Transverse colon (tissue), 4 donors: ENCODE measurements at regions not wholly inside any gene's neighbourhood (a gene's known extent, or its start where the extent isn't known, plus 50 kb on each side); places are given as distances from the start of the nearest gene placed in this dataset.

ENCODE experiments used
- DNase-seq: peaks from one replicate; pipeline ENCODE4 v3.0.0-alpha.2; 2019
- H3K27ac ChIP-seq, 4 donors: fragments of 200-600 bp; sonication (generic); 2 replicates each; pipeline ENCODE4 v1.5.1; 2016 to 2018; ENCODE audit warnings: inconsistent platforms in 4 of 4
- H3K27me3 ChIP-seq: fragments of 200-600 bp; sonication (generic); 2 replicates; pipeline ENCODE4 v1.5.1; 2017; ENCODE audit warnings: inconsistent platforms
- H3K36me3 ChIP-seq, 4 donors: fragments of 200-600 bp; sonication (generic); 2 replicates each; pipeline ENCODE4 v1.5.1; 2017 to 2019; ENCODE audit warnings: inconsistent platforms in 4 of 4
- H3K4me1 ChIP-seq, 4 donors: fragments of 200-600 bp; sonication (generic); 2 replicates each; pipeline ENCODE4 v1.5.1; 2017 to 2020; ENCODE audit warnings: inconsistent platforms in 4 of 4
- H3K4me3 ChIP-seq, 4 donors: fragments of 200-600 bp; sonication (generic); 1 replicate in 1 of 4; 2 replicates in 3 of 4; pipeline versions ENCODE4 v1.5.1 to v1.6.1; 2017 to 2019; ENCODE audit warnings: inconsistent platforms in 4 of 4
- H3K9me3 ChIP-seq, 2 donors: fragments of 200-600 bp; sonication (generic); 2 replicates each; pipeline ENCODE4 v1.5.1; 2017 to 2019; ENCODE audit warnings: inconsistent platforms in 2 of 2
- EP300 ChIP-seq: sonication (generic); formaldehyde crosslinking; IDR thresholded peaks from one replicate; pipeline ENCODE4 v1.6.1; 2017; ENCODE audit warnings: antibody characterized with exemption, low read depth
- POLR2A ChIP-seq: fragments of 450-650 bp; IDR thresholded peaks from one replicate; pipeline ENCODE4 v1.6.1; 2016; ENCODE audit warnings: antibody characterized with exemption, mild to moderate bottlenecking, moderate library complexity
- POLR2AphosphoS5 ChIP-seq, 3 donors: sonication (generic); formaldehyde crosslinking; IDR thresholded peaks; one replicate each; pipeline ENCODE4 v1.6.1; 2016; ENCODE audit warnings: antibody characterized with exemption in 3 of 3
- WGBS, 2 donors: methylation state at CpG; one replicate each; pipeline ENCODE4 v1.1.5; 2018; ENCODE audit warnings: low coverage in 1 of 2; 5-methylcytosine and 5-hydroxymethylcytosine counted together
- in situ Hi-C, 4 donors: fragments of 200-750 bp; cut with MboI; loops; one replicate each; pipeline versions ENCODE4 v1.15.0 to v1.15.1; 2017; ENCODE audit warnings: low sequenced_read_pairs in 3 of 4, low pct_ligation_motif_present in 1 of 4, low pct_unique_long_range_greater_than_20kb in 1 of 4
- intact Hi-C: fragments of 100-400 bp; cut with DNase I; formaldehyde crosslinking; loops from one replicate; pipeline ENCODE4 v1.15.1; 2023; ENCODE audit warnings: low total_unique reads
- TF ChIP-seq, protein P1 (sequence below), 5 experiments: fragments of 200-600 bp in 3 of 5; fragments of 450-650 bp in 2 of 5; sonication (generic) in 3 of 5; IDR thresholded peaks; 1 replicate in 2 of 5; 2 replicates in 3 of 5; pipeline ENCODE4 v1.5.1; 2016 to 2017; ENCODE audit warnings: antibody characterized with exemption in 5 of 5, inconsistent platforms in 3 of 5, mild to moderate bottlenecking in 2 of 5, moderate library complexity in 1 of 5

DNA sequence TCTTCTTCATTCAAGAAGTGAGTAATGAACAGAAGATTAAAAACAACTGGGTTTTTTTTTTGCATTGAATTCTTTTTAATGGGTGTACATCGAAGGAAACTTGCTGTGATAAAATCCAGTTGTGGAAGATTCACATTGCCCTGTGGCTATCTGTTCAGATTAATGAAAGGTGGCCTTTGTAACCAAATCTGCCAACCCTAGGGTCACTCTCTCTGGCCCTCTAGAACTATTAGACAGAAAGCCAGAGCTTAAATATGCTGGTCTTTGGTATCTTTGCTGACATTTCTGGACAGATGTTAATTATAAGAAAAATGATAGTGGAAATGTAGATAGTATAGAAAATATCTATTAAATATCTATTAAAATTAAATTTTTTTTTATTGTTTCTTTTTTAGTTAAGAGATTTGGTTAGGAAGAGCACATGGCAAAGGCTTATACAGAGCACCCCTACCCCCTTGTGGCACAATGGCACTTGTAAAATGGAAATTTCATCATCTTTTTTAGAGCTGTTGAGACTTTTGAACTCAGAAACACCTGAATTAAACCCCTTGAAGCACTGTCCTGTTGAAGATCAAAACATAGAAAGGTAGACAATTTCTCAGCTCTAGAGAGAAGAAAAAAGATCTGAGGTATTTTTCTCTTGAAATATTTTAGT is 572.5 kb downstream of the PKHD1 start:
- TF ChIP-seq POLR2AphosphoS5 (IDR thresholded peaks at IDR 0.05), result no peak
- no peak for TF ChIP-seq POLR2A
- TF ChIP-seq EP300, result no peak
- TF ChIP-seq, protein P1, sequence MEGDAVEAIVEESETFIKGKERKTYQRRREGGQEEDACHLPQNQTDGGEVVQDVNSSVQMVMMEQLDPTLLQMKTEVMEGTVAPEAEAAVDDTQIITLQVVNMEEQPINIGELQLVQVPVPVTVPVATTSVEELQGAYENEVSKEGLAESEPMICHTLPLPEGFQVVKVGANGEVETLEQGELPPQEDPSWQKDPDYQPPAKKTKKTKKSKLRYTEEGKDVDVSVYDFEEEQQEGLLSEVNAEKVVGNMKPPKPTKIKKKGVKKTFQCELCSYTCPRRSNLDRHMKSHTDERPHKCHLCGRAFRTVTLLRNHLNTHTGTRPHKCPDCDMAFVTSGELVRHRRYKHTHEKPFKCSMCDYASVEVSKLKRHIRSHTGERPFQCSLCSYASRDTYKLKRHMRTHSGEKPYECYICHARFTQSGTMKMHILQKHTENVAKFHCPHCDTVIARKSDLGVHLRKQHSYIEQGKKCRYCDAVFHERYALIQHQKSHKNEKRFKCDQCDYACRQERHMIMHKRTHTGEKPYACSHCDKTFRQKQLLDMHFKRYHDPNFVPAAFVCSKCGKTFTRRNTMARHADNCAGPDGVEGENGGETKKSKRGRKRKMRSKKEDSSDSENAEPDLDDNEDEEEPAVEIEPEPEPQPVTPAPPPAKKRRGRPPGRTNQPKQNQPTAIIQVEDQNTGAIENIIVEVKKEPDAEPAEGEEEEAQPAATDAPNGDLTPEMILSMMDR (IDR thresholded peaks at IDR 0.05), result no peak
- Histone ChIP-seq H3K27ac (no peak overlapping the region), H3K36me3 (no peaks in the 10 kb centered on the region), H3K9me3 (no peaks in the 10 kb centered on the region), H3K27me3 (no peaks in the 10 kb centered on the region), H3K4me3 (no peak overlapping the region), H3K4me1 (no peaks in the 10 kb centered on the region)
- no peak for DNase-seq
- in situ Hi-C loops (no loop called here), intact Hi-C loops (no loop called here)
- WGBS, 2 donors, result 38 to 70% methylated on average over 1 of the region's 1 CpG

DNA sequence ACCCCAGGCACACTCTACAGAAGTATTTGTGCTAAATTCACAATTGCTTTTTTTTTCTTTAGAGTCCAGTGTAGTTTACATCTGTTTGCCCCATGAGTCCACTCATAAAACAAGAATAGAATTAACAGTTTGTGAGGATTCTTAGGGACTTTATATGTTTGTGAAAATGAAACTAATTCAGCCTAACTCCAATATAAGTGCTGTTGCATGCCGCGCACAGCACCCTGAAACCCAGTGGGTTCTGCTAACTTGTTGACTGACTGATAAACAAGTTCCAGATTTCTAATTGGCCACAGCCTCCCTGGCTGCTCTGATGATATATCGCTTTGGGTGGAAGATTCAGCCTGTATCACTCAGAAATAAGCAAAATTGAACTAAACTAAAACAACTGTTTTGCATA is 561.4 kb downstream of the PKHD1 start:
- Histone ChIP-seq H3K9me3 (no peaks in the 10 kb centered on the region), H3K27ac (no peak overlapping the region), H3K4me3 (no peak overlapping the region), H3K36me3 (no peaks in the 10 kb centered on the region), H3K27me3 (no peaks in the 10 kb centered on the region), H3K4me1 (no peaks in the 10 kb centered on the region)
- TF ChIP-seq POLR2AphosphoS5 (IDR thresholded peaks at IDR 0.05), result no peak
- TF ChIP-seq, protein P1 (IDR thresholded peaks at IDR 0.05), result no peak
- no peak for TF ChIP-seq POLR2A
- no peak for TF ChIP-seq EP300
- WGBS, 2 donors, result 84 to 100% methylated on average over 1 to 3 of the region's 3 CpGs
- in situ Hi-C loops, result loop anchor here in 1 of 4 donors (25.0 kb wide), 1 partner anchor 714 kb away; the partner anchor contains the start of gene TFAP2B
- intact Hi-C loops, result no loop called here
- DNase-seq, result no peak

DNA sequence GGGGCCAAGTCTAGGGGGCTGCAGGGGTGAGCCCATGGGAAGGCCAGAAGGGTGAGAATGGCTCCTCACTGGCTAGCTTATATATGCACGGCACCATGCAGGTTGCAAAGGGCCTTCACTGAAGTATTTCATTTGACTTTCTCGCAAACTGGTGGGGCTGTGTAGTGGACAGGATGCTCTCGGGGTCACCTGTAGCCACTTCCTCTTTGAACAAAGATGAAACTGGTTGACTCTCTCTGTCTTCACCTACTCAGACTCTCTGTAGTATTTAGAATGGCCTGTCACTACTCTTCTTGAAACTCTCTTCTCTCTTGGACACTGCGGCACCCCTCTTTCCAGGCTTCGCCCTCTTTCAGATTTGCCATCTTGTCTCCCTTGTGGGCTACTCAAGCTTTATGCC is 560.5 kb downstream of the PKHD1 start:
- Histone ChIP-seq H3K9me3 (no peaks in the 10 kb centered on the region), H3K4me3 (no peak overlapping the region), H3K4me1 (no peaks in the 10 kb centered on the region), H3K27ac (no peak overlapping the region), H3K36me3 (no peaks in the 10 kb centered on the region), H3K27me3 (no peaks in the 10 kb centered on the region)
- in situ Hi-C loops (loop anchor here in 1 of 4 donors (25.0 kb wide), 1 partner anchor 715 kb away; the partner anchor contains the start of gene TFAP2B), intact Hi-C loops (no loop called here)
- 75 to 85% methylated on average over 4 to 5 of the region's 5 CpGs for WGBS, 2 donors
- DNase-seq, result no peak
- TF ChIP-seq EP300, result no peak
- TF ChIP-seq, protein P1 (IDR thresholded peaks at IDR 0.05), result no peak

DNA sequence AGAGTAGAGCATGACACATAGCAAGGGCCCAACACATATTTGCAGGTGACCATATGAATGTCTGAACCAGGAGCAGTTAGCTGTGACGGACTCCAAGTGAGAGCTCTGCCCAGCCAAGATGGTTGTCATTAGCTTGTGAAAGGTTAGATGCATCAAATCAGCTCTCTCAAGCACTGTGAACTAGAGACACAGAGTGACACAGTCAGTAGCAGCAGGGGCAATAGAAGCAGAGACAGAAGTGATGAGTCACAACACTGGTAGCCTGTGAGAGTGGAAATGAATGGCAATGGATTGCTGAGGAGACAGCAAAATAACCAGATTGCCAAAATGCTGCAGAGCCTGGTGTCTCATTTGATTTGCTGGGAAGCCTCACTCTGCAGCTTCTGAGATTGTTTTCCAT is 558.9 kb downstream of the PKHD1 start:
- H3K4me3 ChIP-seq, result no peak overlapping the region
- H3K27me3 ChIP-seq, result no peaks in the 10 kb centered on the region
- H3K27ac ChIP-seq, result no peak overlapping the region
- 89% methylated on average over 1 of the region's 1 CpG; no CpG with 5 or more reads in 1 of the 2 donors for WGBS, 2 donors
- TF ChIP-seq POLR2AphosphoS5 (IDR thresholded peaks at IDR 0.05) (no peak), POLR2A (no peak), EP300 (no peak)
- TF ChIP-seq, protein P1 (IDR thresholded peaks at IDR 0.05), result no peak
- H3K9me3 ChIP-seq, result no peaks in the 10 kb centered on the region
- no peak for DNase-seq
- H3K36me3 ChIP-seq, result no peaks in the 10 kb centered on the region
- in situ Hi-C loops (loop anchor here in 1 of 4 donors (25.0 kb wide), 1 partner anchor 716 kb away; the partner anchor contains the start of gene TFAP2B), intact Hi-C loops (no loop called here)
- no peaks in the 10 kb centered on the region for H3K4me1 ChIP-seq
